Neural cell (in vitro differentiated cells): ENCODE measurements at regions not wholly inside any gene's neighbourhood (a gene's known extent, or its start where the extent isn't known, plus 50 kb on each side); places are given as distances from the start of the nearest gene placed in this dataset.

Experiments
- EZH2 ChIP-seq: fragments of 200-600, 300-800 bp; shearing (Covaris generic), sonication (generic); IDR thresholded peaks from 2 replicates; pipeline ENCODE4 v1.6.1; 2014; ENCODE audit warnings: antibody characterized with exemption, low read length, borderline replicate concordance, mild to moderate bottlenecking; ENCODE audit not compliant: insufficient read depth, poor library complexity, severe bottlenecking
- TAF1 ChIP-seq: IDR thresholded peaks from 2 replicates; pipeline ENCODE4 v1.6.1; 2012; ENCODE audit warnings: low read depth
- TF ChIP-seq, protein P1 (sequence below): fragments of 450-650 bp; IDR thresholded peaks from 2 replicates; pipeline ENCODE4 v1.5.1; 2014; ENCODE audit warnings: antibody characterized with exemption, mild to moderate bottlenecking, moderate library complexity; ENCODE audit not compliant: poor library complexity, severe bottlenecking

DNA sequence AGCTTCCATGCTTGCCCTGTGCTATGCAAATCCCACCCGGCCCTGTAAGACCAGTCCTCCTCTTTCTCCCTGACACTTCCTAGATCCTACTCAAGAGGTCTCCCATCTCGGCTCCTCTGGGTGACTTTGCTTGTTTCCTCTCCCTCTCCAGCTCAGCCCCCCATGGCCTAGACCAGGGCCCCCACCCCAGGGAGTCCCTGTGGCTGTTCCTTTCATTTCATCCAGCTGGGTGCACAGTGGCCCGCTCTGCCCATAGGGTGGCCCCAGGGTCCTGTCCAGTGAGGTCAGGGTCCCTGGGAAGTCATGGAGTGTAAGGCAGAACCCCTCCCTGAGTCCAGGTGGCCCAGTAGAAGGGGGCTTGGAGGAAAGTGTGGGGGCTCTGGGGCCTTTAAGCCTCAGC, 52.3 kb upstream of the NKX1-1 start:
- TF ChIP-seq EZH2 (no peak), TAF1 (no peak)
- TF ChIP-seq, protein P1, sequence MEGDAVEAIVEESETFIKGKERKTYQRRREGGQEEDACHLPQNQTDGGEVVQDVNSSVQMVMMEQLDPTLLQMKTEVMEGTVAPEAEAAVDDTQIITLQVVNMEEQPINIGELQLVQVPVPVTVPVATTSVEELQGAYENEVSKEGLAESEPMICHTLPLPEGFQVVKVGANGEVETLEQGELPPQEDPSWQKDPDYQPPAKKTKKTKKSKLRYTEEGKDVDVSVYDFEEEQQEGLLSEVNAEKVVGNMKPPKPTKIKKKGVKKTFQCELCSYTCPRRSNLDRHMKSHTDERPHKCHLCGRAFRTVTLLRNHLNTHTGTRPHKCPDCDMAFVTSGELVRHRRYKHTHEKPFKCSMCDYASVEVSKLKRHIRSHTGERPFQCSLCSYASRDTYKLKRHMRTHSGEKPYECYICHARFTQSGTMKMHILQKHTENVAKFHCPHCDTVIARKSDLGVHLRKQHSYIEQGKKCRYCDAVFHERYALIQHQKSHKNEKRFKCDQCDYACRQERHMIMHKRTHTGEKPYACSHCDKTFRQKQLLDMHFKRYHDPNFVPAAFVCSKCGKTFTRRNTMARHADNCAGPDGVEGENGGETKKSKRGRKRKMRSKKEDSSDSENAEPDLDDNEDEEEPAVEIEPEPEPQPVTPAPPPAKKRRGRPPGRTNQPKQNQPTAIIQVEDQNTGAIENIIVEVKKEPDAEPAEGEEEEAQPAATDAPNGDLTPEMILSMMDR = no peak
